ENCODE measurements at regions not wholly inside any gene's neighbourhood (a gene's known extent, or its start where the extent isn't known, plus 50 kb on each side); places are given as distances from the start of the nearest gene placed in this dataset.

- DNase-seq, result no peak
These were observed 204.8 kb downstream of the KLF12 start for GRCh38 chr13:73929287-73929932.

GRCh38 chr13:73924607-73925006 lies 209.6 kb downstream of the KLF12 start:
- no peak for DNase-seq

- DNase-seq, result no peak
These were observed 211.5 kb downstream of the KLF12 start for GRCh38 chr13:73922493-73923393.

- DNase-seq, result no peak
These were observed 215.5 kb downstream of the KLF12 start for GRCh38 chr13:73918691-73919090.

GRCh38 chr13:73913751-73914518 lies 220.3 kb downstream of the KLF12 start:
- peak; percentile 12 for DNase-seq

GRCh38 chr13:73913079-73913740 lies 221.0 kb downstream of the KLF12 start:
- DNase-seq, result no peak

- no peak for DNase-seq
These were observed 222.8 kb downstream of the KLF12 start for GRCh38 chr13:73911361-73911760.

- no peak for DNase-seq
These were observed 223.5 kb downstream of the KLF12 start for GRCh38 chr13:73910733-73911132.

GRCh38 chr13:73908809-73909208 lies 225.4 kb downstream of the KLF12 start:
- DNase-seq, result no peak

GRCh38 chr13:73904625-73905024 lies 229.6 kb downstream of the KLF12 start:
- no peak for DNase-seq

GRCh38 chr13:73903561-73903960 lies 230.6 kb downstream of the KLF12 start:
- DNase-seq, result no peak

GRCh38 chr13:73902847-73903246 lies 231.4 kb downstream of the KLF12 start:
- DNase-seq, result no peak

GRCh38 chr13:73902296-73902695 lies 231.9 kb downstream of the KLF12 start:
- no peak for DNase-seq

- DNase-seq, result no peak
These were observed 232.7 kb downstream of the KLF12 start for GRCh38 chr13:73901324-73902068.

GRCh38 chr13:73900591-73900990 lies 233.6 kb downstream of the KLF12 start:
- no peak for DNase-seq

GRCh38 chr13:73898899-73899298 lies 235.3 kb downstream of the KLF12 start:
- no peak for DNase-seq

GRCh38 chr13:73898276-73898675 lies 235.9 kb downstream of the KLF12 start:
- DNase-seq, result no peak

- no peak for DNase-seq
These were observed 239.1 kb downstream of the KLF12 start for GRCh38 chr13:73894995-73895571.

- DNase-seq, result no peak
These were observed 240.4 kb downstream of the KLF12 start for GRCh38 chr13:73893833-73894232.

GRCh38 chr13:73891805-73892204 lies 242.4 kb downstream of the KLF12 start:
- DNase-seq, result no peak

GRCh38 chr13:73883162-73883561 lies 251.0 kb downstream of the KLF12 start:
- no peak for DNase-seq

- no peak for DNase-seq
These were observed 253.8 kb downstream of the KLF12 start for GRCh38 chr13:73880365-73880764.

All from NCI-H1092 (cell line).